H1 (cell line): ENCODE measurements at regions not wholly inside any gene's neighbourhood (a gene's known extent, or its start where the extent isn't known, plus 50 kb on each side); places are given as distances from the start of the nearest gene placed in this dataset.

Experiments used
- CTCF ChIA-PET: fragments of 300-600 bp; sonication (Branson Sonifier 250); formaldehyde crosslinking; loops from one replicate; lab custom pipeline; 2021; ENCODE audit not compliant: partially characterized antibody; lab: Charles Lee
- POLR2A ChIA-PET: fragments of 300-600 bp; sonication (Branson Sonifier 250); formaldehyde crosslinking; loops from one replicate; lab custom pipeline; 2021; ENCODE audit warnings: inconsistent platforms; ENCODE audit not compliant: partially characterized antibody; lab: Charles Lee
- DNase-seq, 2 experiments: peaks; one replicate each; pipeline versions ENCODE4 v3.0.0 to v3.0.0-alpha.2; 2010 to 2022; ENCODE audit warnings: low spot score in 2 of 2, low read depth in 1 of 2, mixed read lengths in 1 of 2
- FAIRE-seq: peaks from 2 replicates; lab custom pipeline; 2011; peaks lifted over from hg19 to GRCh38; lab: Jason Lieb, UNC
- H2AFZ ChIP-seq: 2 replicates; pipeline ENCODE4 v1.8.1; 2012; ENCODE audit warnings: low read length, inconsistent platforms
- H2AK5ac ChIP-seq: 2 replicates; pipeline ENCODE4 v1.6.1; 2013; ENCODE audit warnings: low read depth, low read length
- H2BK120ac ChIP-seq: replicated peaks from 2 replicates; pipeline ENCODE3; 2013; ENCODE audit warnings: low read depth, low read length, inconsistent platforms
- H2BK12ac ChIP-seq: 2 replicates; pipeline ENCODE4 v1.6.1; 2013; ENCODE audit warnings: low read depth, low read length
- H2BK15ac ChIP-seq: 2 replicates; pipeline ENCODE4 v1.6.1; 2013; ENCODE audit warnings: low read length
- H2BK20ac ChIP-seq: 2 replicates; pipeline ENCODE4 v1.6.1; 2013; ENCODE audit warnings: low read length
- H2BK5ac ChIP-seq: 2 replicates; pipeline ENCODE4 v1.6.1; 2013; ENCODE audit warnings: low read depth, low read length
- H3K14ac ChIP-seq: 2 replicates; pipeline ENCODE4 v1.6.1; 2013; ENCODE audit warnings: inconsistent platforms; ENCODE audit not compliant: insufficient read length
- H3K18ac ChIP-seq: 2 replicates; pipeline ENCODE4 v1.6.1; 2013; ENCODE audit warnings: low read length; ENCODE audit errors: extremely low read depth
- H3K23ac ChIP-seq: 2 replicates; pipeline ENCODE4 v1.6.1; 2013; ENCODE audit warnings: inconsistent platforms; ENCODE audit not compliant: insufficient read length
- H3K23me2 ChIP-seq: 2 replicates; pipeline ENCODE4 v1.6.1; 2013; ENCODE audit warnings: low read depth, low read length
- H3K27ac ChIP-seq: 2 replicates; pipeline ENCODE4 v1.6.1; 2011; ENCODE audit warnings: low read depth, low read length, inconsistent platforms
- H3K27me3 ChIP-seq, 4 experiments: replicated peaks in 1 of 4; 1 replicate in 1 of 4; 2 replicates in 3 of 4; pipeline versions ENCODE4 v1.6.1 to v1.8.1; 2011 to 2013; ENCODE audit warnings: low read length in 3 of 4, mild to moderate bottlenecking in 3 of 4, inconsistent platforms in 2 of 4, mixed read lengths in 2 of 4, moderate library complexity in 1 of 4; ENCODE audit not compliant: control insufficient read depth in 3 of 4, insufficient read depth in 3 of 4; ENCODE audit errors: extremely low read depth in 1 of 4
- H3K36me3 ChIP-seq, 4 experiments: 2 replicates each; pipeline versions ENCODE4 v1.6.1 to v1.8.1; 2011 to 2013; ENCODE audit warnings: mild to moderate bottlenecking in 4 of 4, low read length in 3 of 4, moderate library complexity in 2 of 4, control low read depth in 1 of 4, inconsistent platforms in 1 of 4; ENCODE audit not compliant: insufficient read depth in 4 of 4, control insufficient read depth in 2 of 4
- H3K4ac ChIP-seq: replicated peaks from 2 replicates; pipeline ENCODE3; 2013; ENCODE audit warnings: low read length, low read depth, mixed read lengths, inconsistent platforms; ENCODE audit not compliant: insufficient read length
- H3K4me1 ChIP-seq, 4 experiments: replicated peaks in 1 of 4; 1 replicate in 1 of 4; 2 replicates in 3 of 4; pipeline versions ENCODE4 v1.6.1 to v1.8.1; 2011 to 2013; ENCODE audit warnings: low read length in 3 of 4, inconsistent platforms in 2 of 4, mixed read lengths in 1 of 4; ENCODE audit not compliant: insufficient read depth in 4 of 4, control insufficient read depth in 3 of 4
- H3K4me2 ChIP-seq, 2 experiments: 2 replicates each; pipeline versions ENCODE4 v1.6.1 to v1.8.1; 2011 to 2013; ENCODE audit warnings: low read depth in 2 of 2, low read length in 2 of 2, control low read depth in 1 of 2, inconsistent platforms in 1 of 2, mild to moderate bottlenecking in 1 of 2; ENCODE audit not compliant: insufficient read depth in 1 of 2
- H3K4me3 ChIP-seq, 4 experiments: fragments of 200-600, 300-600 bp in 1 of 4; sonication (generic), shearing (Covaris generic), sonication (Bioruptor Twin) in 1 of 4; 2 replicates each; pipeline versions ENCODE4 v1.5.1 to v1.8.1; 2011 to 2016; ENCODE audit warnings: low read length in 4 of 4, low read depth in 3 of 4, control low read depth in 2 of 4, inconsistent platforms in 2 of 4, mild to moderate bottlenecking in 2 of 4, mixed read lengths in 1 of 4, moderate library complexity in 1 of 4; ENCODE audit not compliant: insufficient read depth in 2 of 4; ENCODE audit errors: extremely low read depth in 1 of 4
- H3K56ac ChIP-seq: replicated peaks from 2 replicates; pipeline ENCODE3; 2013; ENCODE audit warnings: low read depth, mild to moderate bottlenecking, mixed read lengths, low read length, inconsistent platforms; ENCODE audit not compliant: insufficient read length
- H3K79me1 ChIP-seq: 2 replicates; pipeline ENCODE4 v1.6.1; 2013; ENCODE audit warnings: low read depth, low read length, control low read depth
- H3K79me2 ChIP-seq, 2 experiments: 2 replicates each; pipeline versions ENCODE4 v1.6.1 to v1.8.1; 2012 to 2013; ENCODE audit warnings: low read length in 2 of 2, mild to moderate bottlenecking in 2 of 2, inconsistent platforms in 1 of 2; ENCODE audit not compliant: insufficient read depth in 2 of 2, control insufficient read depth in 1 of 2
- H3K9ac ChIP-seq, 4 experiments: replicated peaks in 1 of 4; 1 replicate in 1 of 4; 2 replicates in 3 of 4; pipeline versions ENCODE4 v1.6.1 to v1.8.1; 2011 to 2013; ENCODE audit warnings: low read depth in 3 of 4, low read length in 3 of 4, control low read depth in 2 of 4, mild to moderate bottlenecking in 2 of 4, moderate library complexity in 2 of 4, inconsistent platforms in 1 of 4; ENCODE audit errors: extremely low read depth in 1 of 4
- H3K9me3 ChIP-seq, 2 experiments: 2 replicates each; pipeline versions ENCODE4 v1.6.1 to v1.8.1; 2012 to 2013; ENCODE audit warnings: mild to moderate bottlenecking in 2 of 2, moderate library complexity in 2 of 2, control low read depth in 1 of 2, inconsistent platforms in 1 of 2, low read depth in 1 of 2, low read length in 1 of 2, mixed read lengths in 1 of 2; ENCODE audit not compliant: insufficient read depth in 2 of 2
- H4K20me1 ChIP-seq, 2 experiments: replicated peaks in 1 of 2; 2 replicates each; pipeline versions ENCODE3 to v1.8.1; 2011 to 2013; ENCODE audit warnings: inconsistent platforms in 2 of 2, low read length in 2 of 2, mild to moderate bottlenecking in 1 of 2; ENCODE audit not compliant: insufficient read depth in 2 of 2, control insufficient read depth in 1 of 2
- H4K5ac ChIP-seq: 2 replicates; pipeline ENCODE4 v1.6.1; 2013; ENCODE audit warnings: low read length, low read depth, mixed read lengths, inconsistent platforms; ENCODE audit not compliant: insufficient read length
- H4K8ac ChIP-seq: 2 replicates; pipeline ENCODE4 v1.8.0; 2013; ENCODE audit warnings: mild to moderate bottlenecking, moderate library complexity, low read length, inconsistent platforms; ENCODE audit not compliant: insufficient read depth; ENCODE audit errors: extremely low read depth
- H4K91ac ChIP-seq: replicated peaks from 2 replicates; pipeline ENCODE3; 2013; ENCODE audit warnings: low read length, mixed read lengths, inconsistent platforms; ENCODE audit not compliant: insufficient read length
- BRCA1 ChIP-seq: IDR thresholded peaks from 2 replicates; pipeline ENCODE4 v1.6.1; 2012; ENCODE audit warnings: low read depth, low read length, improper control_type of control experiment
- MAFK ChIP-seq: IDR thresholded peaks from 2 replicates; pipeline ENCODE4 v1.6.1; 2012; ENCODE audit warnings: low read depth, mild to moderate bottlenecking, improper control_type of control experiment, low read length
- POU5F1 ChIP-seq: IDR thresholded peaks from 2 replicates; pipeline ENCODE4 v1.6.1; 2011; ENCODE audit warnings: low read depth, mild to moderate bottlenecking, low read length, moderate library complexity
- RAD21 ChIP-seq, 2 experiments: IDR thresholded peaks in 1 of 2; conservative IDR thresholded peaks in 1 of 2; 2 replicates each; pipeline ENCODE4 v1.6.1; 2011; ENCODE audit warnings: low read depth in 2 of 2, low read length in 2 of 2, improper control_type of control experiment in 1 of 2, inconsistent platforms in 1 of 2, mild to moderate bottlenecking in 1 of 2, moderate library complexity in 1 of 2
- SIN3A ChIP-seq, 2 experiments: IDR thresholded peaks in 1 of 2; conservative IDR thresholded peaks in 1 of 2; 2 replicates each; pipeline ENCODE4 v1.6.1; 2011 to 2012; ENCODE audit warnings: low read length in 2 of 2, improper control_type of control experiment in 1 of 2, low read depth in 1 of 2, mild to moderate bottlenecking in 1 of 2
- SP1 ChIP-seq: IDR thresholded peaks from 2 replicates; pipeline ENCODE4 v1.6.1; 2011; ENCODE audit warnings: low read depth, low read length
- SP2 ChIP-seq: IDR thresholded peaks from 2 replicates; pipeline ENCODE4 v1.6.1; 2012; ENCODE audit warnings: mild to moderate bottlenecking, low read length, inconsistent platforms
- TAF1 ChIP-seq: IDR thresholded peaks from 2 replicates; pipeline ENCODE4 v1.6.1; 2011; ENCODE audit warnings: mild to moderate bottlenecking, low read depth, low read length
- TAF7 ChIP-seq: optimal IDR thresholded peaks from 2 replicates; pipeline ENCODE3; 2011; ENCODE audit warnings: low read depth, mild to moderate bottlenecking, inconsistent platforms, low read length, moderate library complexity, borderline replicate concordance
- TEAD4 ChIP-seq: IDR thresholded peaks from 2 replicates; pipeline ENCODE4 v1.6.1; 2012; ENCODE audit warnings: low read depth, low read length, inconsistent platforms, mixed read lengths
- YY1 ChIP-seq: IDR thresholded peaks from 2 replicates; pipeline ENCODE4 v1.6.1; 2011; ENCODE audit warnings: low read depth, mild to moderate bottlenecking, low read length
- WGBS, 2 experiments: shearing (Covaris generic) in 1 of 2; methylation state at CpG; one replicate each; pipeline versions ENCODE4 v1.1.6 to v1.1.7; 2013 to 2015; ENCODE audit warnings: low lambda C conversion rate in 2 of 2, mixed read lengths in 2 of 2, inconsistent platforms in 1 of 2, low coverage in 1 of 2, missing lambda C conversion rate in 1 of 2; ENCODE audit not compliant: insufficient replicate concordance in 2 of 2, insufficient coverage in 1 of 2, insufficient read length in 1 of 2; ENCODE audit errors: extremely low coverage in 1 of 2, missing lambda C conversion rate in 1 of 2; 5-methylcytosine and 5-hydroxymethylcytosine counted together
- TF ChIP-seq, protein P1 (sequence below): IDR thresholded peaks from 2 replicates; pipeline ENCODE4 v1.6.1; 2011; ENCODE audit warnings: low read depth, mild to moderate bottlenecking, low read length; ENCODE audit not compliant: insufficient read depth
- TF ChIP-seq, protein P2 (sequence below): IDR thresholded peaks from 2 replicates; pipeline ENCODE4 v1.6.1; 2011; ENCODE audit warnings: low read length, improper control_type of control experiment

DNA sequence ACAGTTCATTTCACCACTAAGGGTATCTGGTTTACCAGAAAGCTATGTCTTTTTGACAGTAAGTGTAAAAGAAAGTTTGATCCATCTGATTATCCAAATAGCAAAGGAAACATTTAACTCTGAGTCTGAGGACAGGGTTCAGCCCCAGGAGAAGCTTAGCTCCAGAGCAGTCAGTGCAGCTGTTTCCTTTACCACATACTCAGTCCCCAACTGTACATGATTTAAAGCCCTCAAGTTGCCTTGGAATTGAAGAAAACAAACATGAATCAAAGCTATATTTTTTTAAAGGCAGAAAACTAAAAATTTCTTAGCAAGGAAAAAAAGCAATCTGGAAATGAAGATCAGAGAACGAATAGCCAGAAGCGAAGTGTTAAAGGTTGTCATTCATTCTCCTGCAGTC lies 746.0 kb downstream of the METTL4 start:
- Histone ChIP-seq H3K23ac (no peak overlapping the region), H3K9me3 (no peaks in the 10 kb centered on the region), H2BK5ac (no peak overlapping the region), H2BK20ac (no peak overlapping the region), H2BK12ac (no peak overlapping the region), H2BK15ac (no peak overlapping the region), H3K23me2 (no peaks in the 10 kb centered on the region), H4K91ac (no peak overlapping the region), H3K36me3 (no peaks in the 10 kb centered on the region), H3K14ac (no peak overlapping the region), H4K8ac (no peak overlapping the region), H2AFZ (0 out of 2 replicates have a peak overlapping the region, but pooled peaks have one; percentile 42), H2BK120ac (no peak overlapping the region), H2AK5ac (no peak overlapping the region), H4K5ac (no peak overlapping the region), H3K18ac (no peak overlapping the region), H3K4me2 (no peak overlapping the region), H3K27ac (no peak overlapping the region), H3K4me1 (no peaks in the 10 kb centered on the region), H3K27me3 (no peaks in the 10 kb centered on the region), H3K79me1 (no peaks in the 10 kb centered on the region), H3K9ac (no peak overlapping the region), H3K4ac (no peak overlapping the region), H3K4me3 (no peak overlapping the region), H3K56ac (no peak overlapping the region), H4K20me1 (no peaks in the 10 kb centered on the region), H3K79me2 (no peaks in the 10 kb centered on the region)
- CTCF ChIA-PET = interaction anchor here (0.7 to 1.4 kb wide), 3 partner anchors 18 to 1294 kb away, joined by 3 read pairs; no protein-coding TSS in a partner anchor
- POLR2A ChIA-PET = interaction anchor here (0.6 kb wide), 1 partner anchor 160 kb away, joined by 3 read pairs; no protein-coding TSS in a partner anchor
- no peak for DNase-seq
- TF ChIP-seq TEAD4 (no peak), TAF7 (no peak), SP2 (no peak), SIN3A (conservative IDR thresholded peaks at IDR 0.05 in 1 of 2, IDR thresholded peaks at IDR 0.05 in 1 of 2; ENCODE audit: low read depth in 1 of 2, low read length in 2 of 2) (no peak), MAFK (no peak), POU5F1 (no peak), BRCA1 (no peak), TAF1 (no peak), RAD21 (IDR thresholded peaks at IDR 0.05 in 1 of 2, conservative IDR thresholded peaks at IDR 0.05 in 1 of 2; ENCODE audit: low read depth in 2 of 2, low read length in 2 of 2) (no peak), SP1 (no peak), YY1 (no peak)
- TF ChIP-seq, protein P1, sequence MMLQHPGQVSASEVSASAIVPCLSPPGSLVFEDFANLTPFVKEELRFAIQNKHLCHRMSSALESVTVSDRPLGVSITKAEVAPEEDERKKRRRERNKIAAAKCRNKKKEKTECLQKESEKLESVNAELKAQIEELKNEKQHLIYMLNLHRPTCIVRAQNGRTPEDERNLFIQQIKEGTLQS = no peak
- TF ChIP-seq, protein P2, sequence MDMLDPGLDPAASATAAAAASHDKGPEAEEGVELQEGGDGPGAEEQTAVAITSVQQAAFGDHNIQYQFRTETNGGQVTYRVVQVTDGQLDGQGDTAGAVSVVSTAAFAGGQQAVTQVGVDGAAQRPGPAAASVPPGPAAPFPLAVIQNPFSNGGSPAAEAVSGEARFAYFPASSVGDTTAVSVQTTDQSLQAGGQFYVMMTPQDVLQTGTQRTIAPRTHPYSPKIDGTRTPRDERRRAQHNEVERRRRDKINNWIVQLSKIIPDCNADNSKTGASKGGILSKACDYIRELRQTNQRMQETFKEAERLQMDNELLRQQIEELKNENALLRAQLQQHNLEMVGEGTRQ = no peak
- WGBS, 2 experiments = 100% methylated on average over 2 of the region's 2 CpGs; no CpG with 5 or more reads in 1 of the 2 experiments
- FAIRE-seq = no peak
